ENCODE measurements at regions not wholly inside any gene's neighbourhood (a gene's known extent, or its start where the extent isn't known, plus 50 kb on each side); places are given as distances from the start of the nearest gene placed in this dataset.

DNA sequence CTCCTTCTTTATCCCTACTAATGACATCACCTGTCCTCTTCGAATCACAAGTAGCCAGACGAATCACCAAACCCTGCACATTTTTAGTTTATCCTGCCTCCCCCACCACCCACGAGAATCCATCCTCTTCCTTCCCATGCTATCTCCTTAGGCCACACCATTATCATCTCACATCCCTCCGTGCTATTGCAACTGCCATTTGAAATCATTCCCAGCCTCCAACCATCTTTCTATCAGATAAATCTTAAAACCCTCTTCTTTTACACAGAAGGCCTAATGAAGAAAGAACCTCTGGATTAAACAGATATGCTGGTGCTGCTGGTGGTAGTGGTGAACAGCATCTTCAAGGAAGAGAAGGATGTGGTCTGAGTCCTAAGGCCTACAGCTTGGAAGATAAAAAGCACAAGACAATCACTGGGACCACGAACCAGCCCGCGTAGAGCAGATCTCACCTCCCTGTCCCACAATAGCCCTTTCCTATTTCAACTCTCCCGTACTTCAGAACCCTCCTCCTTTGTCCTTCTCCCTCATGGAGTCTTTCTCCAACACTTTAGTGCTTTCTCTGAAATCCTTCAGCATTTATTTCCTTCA is 403.1 kb downstream of the SFMBT2 start (continued):
- TF ChIP-seq SIX5 (IDR thresholded peaks at IDR 0.05; ENCODE audit: borderline replicate concordance in 1 of 2, insufficient read depth in 1 of 2, low read depth in 1 of 2, low read length in 2 of 2) = no peak
- 0 out of 2 replicates have a peak, but pooled peaks have one; percentile 35 for TF ChIP-seq ATF7 (IDR thresholded peaks at IDR 0.05)
- TF ChIP-seq NFE2 (IDR thresholded peaks at IDR 0.05; ENCODE audit: low read depth) = no peak; the same call in 1 of the 2 replicates
- TF ChIP-seq, protein P1, sequence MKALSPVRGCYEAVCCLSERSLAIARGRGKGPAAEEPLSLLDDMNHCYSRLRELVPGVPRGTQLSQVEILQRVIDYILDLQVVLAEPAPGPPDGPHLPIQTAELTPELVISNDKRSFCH (CRISPR knock-in tag; IDR thresholded peaks at IDR 0.05) = no peak
- TF ChIP-seq, protein P1 (tag; IDR thresholded peaks at IDR 0.05) = no peak; the same call in 1 of the 2 replicates
- no peak for TF ChIP-seq ZNF23 (CRISPR knock-in tag; IDR thresholded peaks at IDR 0.05)
- peak; percentile 91; the same call in 1 of the 2 replicates for TF ChIP-seq CC2D1A (IDR thresholded peaks at IDR 0.05)
- peak; percentile 92 for TF ChIP-seq KLF16 (IDR thresholded peaks at IDR 0.05)
- no peak for TF ChIP-seq ZNF316 (IDR thresholded peaks at IDR 0.05)
- peak; percentile 62; the same call in 1 of the 2 replicates for TF ChIP-seq LCOR (CRISPR knock-in tag; IDR thresholded peaks at IDR 0.05)
- TF ChIP-seq ZNF232 (CRISPR knock-in tag; IDR thresholded peaks at IDR 0.05) = no peak
- TF ChIP-seq, protein P2, sequence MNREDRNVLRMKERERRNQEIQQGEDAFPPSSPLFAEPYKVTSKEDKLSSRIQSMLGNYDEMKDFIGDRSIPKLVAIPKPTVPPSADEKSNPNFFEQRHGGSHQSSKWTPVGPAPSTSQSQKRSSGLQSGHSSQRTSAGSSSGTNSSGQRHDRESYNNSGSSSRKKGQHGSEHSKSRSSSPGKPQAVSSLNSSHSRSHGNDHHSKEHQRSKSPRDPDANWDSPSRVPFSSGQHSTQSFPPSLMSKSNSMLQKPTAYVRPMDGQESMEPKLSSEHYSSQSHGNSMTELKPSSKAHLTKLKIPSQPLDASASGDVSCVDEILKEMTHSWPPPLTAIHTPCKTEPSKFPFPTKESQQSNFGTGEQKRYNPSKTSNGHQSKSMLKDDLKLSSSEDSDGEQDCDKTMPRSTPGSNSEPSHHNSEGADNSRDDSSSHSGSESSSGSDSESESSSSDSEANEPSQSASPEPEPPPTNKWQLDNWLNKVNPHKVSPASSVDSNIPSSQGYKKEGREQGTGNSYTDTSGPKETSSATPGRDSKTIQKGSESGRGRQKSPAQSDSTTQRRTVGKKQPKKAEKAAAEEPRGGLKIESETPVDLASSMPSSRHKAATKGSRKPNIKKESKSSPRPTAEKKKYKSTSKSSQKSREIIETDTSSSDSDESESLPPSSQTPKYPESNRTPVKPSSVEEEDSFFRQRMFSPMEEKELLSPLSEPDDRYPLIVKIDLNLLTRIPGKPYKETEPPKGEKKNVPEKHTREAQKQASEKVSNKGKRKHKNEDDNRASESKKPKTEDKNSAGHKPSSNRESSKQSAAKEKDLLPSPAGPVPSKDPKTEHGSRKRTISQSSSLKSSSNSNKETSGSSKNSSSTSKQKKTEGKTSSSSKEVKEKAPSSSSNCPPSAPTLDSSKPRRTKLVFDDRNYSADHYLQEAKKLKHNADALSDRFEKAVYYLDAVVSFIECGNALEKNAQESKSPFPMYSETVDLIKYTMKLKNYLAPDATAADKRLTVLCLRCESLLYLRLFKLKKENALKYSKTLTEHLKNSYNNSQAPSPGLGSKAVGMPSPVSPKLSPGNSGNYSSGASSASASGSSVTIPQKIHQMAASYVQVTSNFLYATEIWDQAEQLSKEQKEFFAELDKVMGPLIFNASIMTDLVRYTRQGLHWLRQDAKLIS (CRISPR knock-in tag; IDR thresholded peaks at IDR 0.05) = no peak
- TF ChIP-seq SMARCA4 (IDR thresholded peaks at IDR 0.05) = peak; percentile 72
- TF ChIP-seq GABPA (tag; conservative IDR thresholded peaks at IDR 0.05; ENCODE audit: low read depth) = no peak
- TF ChIP-seq ZNF75A (CRISPR knock-in tag; IDR thresholded peaks at IDR 0.05) = no peak
- TF ChIP-seq, protein P3, sequence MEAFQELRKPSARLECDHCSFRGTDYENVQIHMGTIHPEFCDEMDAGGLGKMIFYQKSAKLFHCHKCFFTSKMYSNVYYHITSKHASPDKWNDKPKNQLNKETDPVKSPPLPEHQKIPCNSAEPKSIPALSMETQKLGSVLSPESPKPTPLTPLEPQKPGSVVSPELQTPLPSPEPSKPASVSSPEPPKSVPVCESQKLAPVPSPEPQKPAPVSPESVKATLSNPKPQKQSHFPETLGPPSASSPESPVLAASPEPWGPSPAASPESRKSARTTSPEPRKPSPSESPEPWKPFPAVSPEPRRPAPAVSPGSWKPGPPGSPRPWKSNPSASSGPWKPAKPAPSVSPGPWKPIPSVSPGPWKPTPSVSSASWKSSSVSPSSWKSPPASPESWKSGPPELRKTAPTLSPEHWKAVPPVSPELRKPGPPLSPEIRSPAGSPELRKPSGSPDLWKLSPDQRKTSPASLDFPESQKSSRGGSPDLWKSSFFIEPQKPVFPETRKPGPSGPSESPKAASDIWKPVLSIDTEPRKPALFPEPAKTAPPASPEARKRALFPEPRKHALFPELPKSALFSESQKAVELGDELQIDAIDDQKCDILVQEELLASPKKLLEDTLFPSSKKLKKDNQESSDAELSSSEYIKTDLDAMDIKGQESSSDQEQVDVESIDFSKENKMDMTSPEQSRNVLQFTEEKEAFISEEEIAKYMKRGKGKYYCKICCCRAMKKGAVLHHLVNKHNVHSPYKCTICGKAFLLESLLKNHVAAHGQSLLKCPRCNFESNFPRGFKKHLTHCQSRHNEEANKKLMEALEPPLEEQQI (IDR thresholded peaks at IDR 0.05) = 0 out of 2 replicates have a peak, but pooled peaks have one; percentile 18
- TF ChIP-seq PML (IDR thresholded peaks at IDR 0.05; ENCODE audit: low read length) = peak; percentile 77
- TF ChIP-seq, protein P4, sequence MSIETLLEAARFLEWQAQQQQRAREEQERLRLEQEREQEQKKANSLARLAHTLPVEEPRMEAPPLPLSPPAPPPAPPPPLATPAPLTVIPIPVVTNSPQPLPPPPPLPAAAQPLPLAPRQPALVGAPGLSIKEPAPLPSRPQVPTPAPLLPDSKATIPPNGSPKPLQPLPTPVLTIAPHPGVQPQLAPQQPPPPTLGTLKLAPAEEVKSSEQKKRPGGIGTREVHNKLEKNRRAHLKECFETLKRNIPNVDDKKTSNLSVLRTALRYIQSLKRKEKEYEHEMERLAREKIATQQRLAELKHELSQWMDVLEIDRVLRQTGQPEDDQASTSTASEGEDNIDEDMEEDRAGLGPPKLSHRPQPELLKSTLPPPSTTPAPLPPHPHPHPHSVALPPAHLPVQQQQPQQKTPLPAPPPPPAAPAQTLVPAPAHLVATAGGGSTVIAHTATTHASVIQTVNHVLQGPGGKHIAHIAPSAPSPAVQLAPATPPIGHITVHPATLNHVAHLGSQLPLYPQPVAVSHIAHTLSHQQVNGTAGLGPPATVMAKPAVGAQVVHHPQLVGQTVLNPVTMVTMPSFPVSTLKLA (conservative IDR thresholded peaks at IDR 0.05) = peak in 1 of 2 experiments; percentile 53; a peak in 1 of 4 replicates
- TF ChIP-seq, protein P5, sequence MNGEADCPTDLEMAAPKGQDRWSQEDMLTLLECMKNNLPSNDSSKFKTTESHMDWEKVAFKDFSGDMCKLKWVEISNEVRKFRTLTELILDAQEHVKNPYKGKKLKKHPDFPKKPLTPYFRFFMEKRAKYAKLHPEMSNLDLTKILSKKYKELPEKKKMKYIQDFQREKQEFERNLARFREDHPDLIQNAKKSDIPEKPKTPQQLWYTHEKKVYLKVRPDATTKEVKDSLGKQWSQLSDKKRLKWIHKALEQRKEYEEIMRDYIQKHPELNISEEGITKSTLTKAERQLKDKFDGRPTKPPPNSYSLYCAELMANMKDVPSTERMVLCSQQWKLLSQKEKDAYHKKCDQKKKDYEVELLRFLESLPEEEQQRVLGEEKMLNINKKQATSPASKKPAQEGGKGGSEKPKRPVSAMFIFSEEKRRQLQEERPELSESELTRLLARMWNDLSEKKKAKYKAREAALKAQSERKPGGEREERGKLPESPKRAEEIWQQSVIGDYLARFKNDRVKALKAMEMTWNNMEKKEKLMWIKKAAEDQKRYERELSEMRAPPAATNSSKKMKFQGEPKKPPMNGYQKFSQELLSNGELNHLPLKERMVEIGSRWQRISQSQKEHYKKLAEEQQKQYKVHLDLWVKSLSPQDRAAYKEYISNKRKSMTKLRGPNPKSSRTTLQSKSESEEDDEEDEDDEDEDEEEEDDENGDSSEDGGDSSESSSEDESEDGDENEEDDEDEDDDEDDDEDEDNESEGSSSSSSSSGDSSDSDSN (IDR thresholded peaks at IDR 0.05; ENCODE audit: borderline replicate concordance in 1 of 2, low read depth in 2 of 2, low read length in 2 of 2) = no peak
